H1 (cell line): ENCODE measurements at regions not wholly inside any gene's neighbourhood (a gene's known extent, or its start where the extent isn't known, plus 50 kb on each side); places are given as distances from the start of the nearest gene placed in this dataset.

Source experiments
- CTCF ChIA-PET: fragments of 300-600 bp; sonication (Branson Sonifier 250); formaldehyde crosslinking; loops from one replicate; lab custom pipeline; 2021; ENCODE audit not compliant: partially characterized antibody; lab: Charles Lee
- POLR2A ChIA-PET: fragments of 300-600 bp; sonication (Branson Sonifier 250); formaldehyde crosslinking; loops from one replicate; lab custom pipeline; 2021; ENCODE audit warnings: inconsistent platforms; ENCODE audit not compliant: partially characterized antibody; lab: Charles Lee
- DNase-seq, 2 experiments: peaks; one replicate each; pipeline versions ENCODE4 v3.0.0 to v3.0.0-alpha.2; 2010 to 2022; ENCODE audit warnings: low spot score in 2 of 2, low read depth in 1 of 2, mixed read lengths in 1 of 2
- FAIRE-seq: peaks from 2 replicates; lab custom pipeline; 2011; peaks lifted over from hg19 to GRCh38; lab: Jason Lieb, UNC
- H2AFZ ChIP-seq: 2 replicates; pipeline ENCODE4 v1.8.1; 2012; ENCODE audit warnings: low read length, inconsistent platforms
- H2AK5ac ChIP-seq: 2 replicates; pipeline ENCODE4 v1.6.1; 2013; ENCODE audit warnings: low read depth, low read length
- H2BK120ac ChIP-seq: replicated peaks from 2 replicates; pipeline ENCODE3; 2013; ENCODE audit warnings: low read depth, low read length, inconsistent platforms
- H2BK12ac ChIP-seq: 2 replicates; pipeline ENCODE4 v1.6.1; 2013; ENCODE audit warnings: low read depth, low read length
- H2BK15ac ChIP-seq: 2 replicates; pipeline ENCODE4 v1.6.1; 2013; ENCODE audit warnings: low read length
- H2BK20ac ChIP-seq: 2 replicates; pipeline ENCODE4 v1.6.1; 2013; ENCODE audit warnings: low read length
- H2BK5ac ChIP-seq: 2 replicates; pipeline ENCODE4 v1.6.1; 2013; ENCODE audit warnings: low read depth, low read length
- H3K14ac ChIP-seq: 2 replicates; pipeline ENCODE4 v1.6.1; 2013; ENCODE audit warnings: inconsistent platforms; ENCODE audit not compliant: insufficient read length
- H3K18ac ChIP-seq: 2 replicates; pipeline ENCODE4 v1.6.1; 2013; ENCODE audit warnings: low read length; ENCODE audit errors: extremely low read depth
- H3K23ac ChIP-seq: 2 replicates; pipeline ENCODE4 v1.6.1; 2013; ENCODE audit warnings: inconsistent platforms; ENCODE audit not compliant: insufficient read length
- H3K23me2 ChIP-seq: 2 replicates; pipeline ENCODE4 v1.6.1; 2013; ENCODE audit warnings: low read depth, low read length
- H3K27ac ChIP-seq: 2 replicates; pipeline ENCODE4 v1.6.1; 2011; ENCODE audit warnings: low read depth, low read length, inconsistent platforms
- H3K27me3 ChIP-seq, 4 experiments: replicated peaks in 1 of 4; 1 replicate in 1 of 4; 2 replicates in 3 of 4; pipeline versions ENCODE4 v1.6.1 to v1.8.1; 2011 to 2013; ENCODE audit warnings: low read length in 3 of 4, mild to moderate bottlenecking in 3 of 4, inconsistent platforms in 2 of 4, mixed read lengths in 2 of 4, moderate library complexity in 1 of 4; ENCODE audit not compliant: control insufficient read depth in 3 of 4, insufficient read depth in 3 of 4; ENCODE audit errors: extremely low read depth in 1 of 4
- H3K36me3 ChIP-seq, 4 experiments: 2 replicates each; pipeline versions ENCODE4 v1.6.1 to v1.8.1; 2011 to 2013; ENCODE audit warnings: mild to moderate bottlenecking in 4 of 4, low read length in 3 of 4, moderate library complexity in 2 of 4, control low read depth in 1 of 4, inconsistent platforms in 1 of 4; ENCODE audit not compliant: insufficient read depth in 4 of 4, control insufficient read depth in 2 of 4
- H3K4ac ChIP-seq: replicated peaks from 2 replicates; pipeline ENCODE3; 2013; ENCODE audit warnings: low read length, low read depth, mixed read lengths, inconsistent platforms; ENCODE audit not compliant: insufficient read length
- H3K4me1 ChIP-seq, 4 experiments: replicated peaks in 1 of 4; 1 replicate in 1 of 4; 2 replicates in 3 of 4; pipeline versions ENCODE4 v1.6.1 to v1.8.1; 2011 to 2013; ENCODE audit warnings: low read length in 3 of 4, inconsistent platforms in 2 of 4, mixed read lengths in 1 of 4; ENCODE audit not compliant: insufficient read depth in 4 of 4, control insufficient read depth in 3 of 4
- H3K4me2 ChIP-seq, 2 experiments: 2 replicates each; pipeline versions ENCODE4 v1.6.1 to v1.8.1; 2011 to 2013; ENCODE audit warnings: low read depth in 2 of 2, low read length in 2 of 2, control low read depth in 1 of 2, inconsistent platforms in 1 of 2, mild to moderate bottlenecking in 1 of 2; ENCODE audit not compliant: insufficient read depth in 1 of 2
- H3K4me3 ChIP-seq, 4 experiments: fragments of 200-600, 300-600 bp in 1 of 4; sonication (generic), shearing (Covaris generic), sonication (Bioruptor Twin) in 1 of 4; 2 replicates each; pipeline versions ENCODE4 v1.5.1 to v1.8.1; 2011 to 2016; ENCODE audit warnings: low read length in 4 of 4, low read depth in 3 of 4, control low read depth in 2 of 4, inconsistent platforms in 2 of 4, mild to moderate bottlenecking in 2 of 4, mixed read lengths in 1 of 4, moderate library complexity in 1 of 4; ENCODE audit not compliant: insufficient read depth in 2 of 4; ENCODE audit errors: extremely low read depth in 1 of 4
- H3K56ac ChIP-seq: replicated peaks from 2 replicates; pipeline ENCODE3; 2013; ENCODE audit warnings: low read depth, mild to moderate bottlenecking, mixed read lengths, low read length, inconsistent platforms; ENCODE audit not compliant: insufficient read length
- H3K79me1 ChIP-seq: 2 replicates; pipeline ENCODE4 v1.6.1; 2013; ENCODE audit warnings: low read depth, low read length, control low read depth
- H3K79me2 ChIP-seq, 2 experiments: 2 replicates each; pipeline versions ENCODE4 v1.6.1 to v1.8.1; 2012 to 2013; ENCODE audit warnings: low read length in 2 of 2, mild to moderate bottlenecking in 2 of 2, inconsistent platforms in 1 of 2; ENCODE audit not compliant: insufficient read depth in 2 of 2, control insufficient read depth in 1 of 2
- H3K9ac ChIP-seq, 4 experiments: replicated peaks in 1 of 4; 1 replicate in 1 of 4; 2 replicates in 3 of 4; pipeline versions ENCODE4 v1.6.1 to v1.8.1; 2011 to 2013; ENCODE audit warnings: low read depth in 3 of 4, low read length in 3 of 4, control low read depth in 2 of 4, mild to moderate bottlenecking in 2 of 4, moderate library complexity in 2 of 4, inconsistent platforms in 1 of 4; ENCODE audit errors: extremely low read depth in 1 of 4
- H3K9me3 ChIP-seq, 2 experiments: 2 replicates each; pipeline versions ENCODE4 v1.6.1 to v1.8.1; 2012 to 2013; ENCODE audit warnings: mild to moderate bottlenecking in 2 of 2, moderate library complexity in 2 of 2, control low read depth in 1 of 2, inconsistent platforms in 1 of 2, low read depth in 1 of 2, low read length in 1 of 2, mixed read lengths in 1 of 2; ENCODE audit not compliant: insufficient read depth in 2 of 2
- H4K20me1 ChIP-seq, 2 experiments: replicated peaks in 1 of 2; 2 replicates each; pipeline versions ENCODE3 to v1.8.1; 2011 to 2013; ENCODE audit warnings: inconsistent platforms in 2 of 2, low read length in 2 of 2, mild to moderate bottlenecking in 1 of 2; ENCODE audit not compliant: insufficient read depth in 2 of 2, control insufficient read depth in 1 of 2
- H4K5ac ChIP-seq: 2 replicates; pipeline ENCODE4 v1.6.1; 2013; ENCODE audit warnings: low read length, low read depth, mixed read lengths, inconsistent platforms; ENCODE audit not compliant: insufficient read length
- H4K8ac ChIP-seq: 2 replicates; pipeline ENCODE4 v1.8.0; 2013; ENCODE audit warnings: mild to moderate bottlenecking, moderate library complexity, low read length, inconsistent platforms; ENCODE audit not compliant: insufficient read depth; ENCODE audit errors: extremely low read depth
- H4K91ac ChIP-seq: replicated peaks from 2 replicates; pipeline ENCODE3; 2013; ENCODE audit warnings: low read length, mixed read lengths, inconsistent platforms; ENCODE audit not compliant: insufficient read length
- ATF3 ChIP-seq: IDR thresholded peaks from 2 replicates; pipeline ENCODE4 v1.6.1; 2011; ENCODE audit warnings: low read depth, mild to moderate bottlenecking, low read length; ENCODE audit not compliant: insufficient read depth
- CEBPB ChIP-seq: IDR thresholded peaks from 2 replicates; pipeline ENCODE4 v1.6.1; 2012; ENCODE audit warnings: low read depth, low read length
- CREB1 ChIP-seq: IDR thresholded peaks from 2 replicates; pipeline ENCODE4 v1.6.1; 2012; ENCODE audit warnings: inconsistent platforms
- EGR1 ChIP-seq: IDR thresholded peaks from 2 replicates; pipeline ENCODE4 v1.6.1; 2011; ENCODE audit warnings: low read depth, low read length, borderline replicate concordance
- KDM1A ChIP-seq: fragments of 200-600, 300-600 bp; sonication (generic); IDR thresholded peaks from 2 replicates; pipeline ENCODE4 v1.7.1; 2016; ENCODE audit warnings: mild to moderate bottlenecking, low read length, borderline replicate concordance
- KDM5A ChIP-seq: fragments of 200-600 bp; IDR thresholded peaks from 2 replicates; pipeline ENCODE4 v1.7.1; 2012; ENCODE audit warnings: mild to moderate bottlenecking, low read length, inconsistent platforms, mixed read lengths
- NRF1 ChIP-seq: IDR thresholded peaks from 2 replicates; pipeline ENCODE4 v1.6.1; 2011; ENCODE audit warnings: mild to moderate bottlenecking, low read depth, low read length, improper control_type of control experiment
- PHF8 ChIP-seq: fragments of 200-600 bp; sonication (generic); conservative IDR thresholded peaks from 2 replicates; pipeline ENCODE4 v1.7.1; 2012; ENCODE audit warnings: low read depth, mild to moderate bottlenecking, inconsistent platforms, low read length, moderate library complexity
- POU5F1 ChIP-seq: IDR thresholded peaks from 2 replicates; pipeline ENCODE4 v1.6.1; 2011; ENCODE audit warnings: low read depth, mild to moderate bottlenecking, low read length, moderate library complexity
- RFX5 ChIP-seq: IDR thresholded peaks from 2 replicates; pipeline ENCODE4 v1.6.1; 2011; ENCODE audit warnings: low read depth, low read length, improper control_type of control experiment, borderline replicate concordance
- RXRA ChIP-seq: IDR thresholded peaks from 2 replicates; pipeline ENCODE4 v1.6.1; 2011; ENCODE audit warnings: low read depth, mild to moderate bottlenecking, low read length, moderate library complexity; ENCODE audit not compliant: insufficient read depth
- SP1 ChIP-seq: IDR thresholded peaks from 2 replicates; pipeline ENCODE4 v1.6.1; 2011; ENCODE audit warnings: low read depth, low read length
- TBP ChIP-seq: IDR thresholded peaks from 2 replicates; pipeline ENCODE4 v1.6.1; 2011; ENCODE audit warnings: low read depth, low read length, improper control_type of control experiment
- WGBS, 2 experiments: shearing (Covaris generic) in 1 of 2; methylation state at CpG; one replicate each; pipeline versions ENCODE4 v1.1.6 to v1.1.7; 2013 to 2015; ENCODE audit warnings: low lambda C conversion rate in 2 of 2, mixed read lengths in 2 of 2, inconsistent platforms in 1 of 2, low coverage in 1 of 2, missing lambda C conversion rate in 1 of 2; ENCODE audit not compliant: insufficient replicate concordance in 2 of 2, insufficient coverage in 1 of 2, insufficient read length in 1 of 2; ENCODE audit errors: extremely low coverage in 1 of 2, missing lambda C conversion rate in 1 of 2; 5-methylcytosine and 5-hydroxymethylcytosine counted together

- Histone ChIP-seq H3K4me2 (no peak overlapping the region), H4K20me1 (no peaks in the 10 kb centered on the region), H3K4me1 (no peaks in the 10 kb centered on the region), H3K36me3 (no peaks in the 10 kb centered on the region), H3K23me2 (no peaks in the 10 kb centered on the region), H4K5ac (no peak overlapping the region), H4K8ac (no peak overlapping the region), H3K18ac (no peak overlapping the region), H2BK15ac (no peak overlapping the region), H4K91ac (no peak overlapping the region), H3K9ac (no peak overlapping the region), H2BK120ac (no peak overlapping the region), H3K56ac (no peak overlapping the region), H3K23ac (no peak overlapping the region), H3K79me2 (no peaks in the 10 kb centered on the region), H3K4me3 (no peak overlapping the region), H3K9me3 (peaks cover 5 to 6% of the 10 kb centered on the region in 2 experiments; a peak in 3 of 4 replicates), H3K4ac (no peak overlapping the region), H3K14ac (no peak overlapping the region), H3K27ac (no peak overlapping the region), H3K27me3 (no peaks in the 10 kb centered on the region), H2AK5ac (no peak overlapping the region), H2BK12ac (no peak overlapping the region), H2BK20ac (no peak overlapping the region), H2AFZ (no peak overlapping the region), H3K79me1 (no peaks in the 10 kb centered on the region), H2BK5ac (no peak overlapping the region)
- DNase-seq (no peak), FAIRE-seq (no peak)
- ChIA-PET POLR2A (no interaction called here), CTCF (interaction anchor here (0.5 to 0.7 kb wide), 3 partner anchors 16 to 446 kb away, joined by 3 read pairs; no protein-coding TSS in a partner anchor)
- 91% methylated on average over 4 of the region's 4 CpGs; no CpG with 5 or more reads in 1 of the 2 experiments for WGBS, 2 experiments
- TF ChIP-seq RFX5 = no peak
- no peak for TF ChIP-seq RXRA
- TF ChIP-seq EGR1 = no peak
- no peak for TF ChIP-seq SP1
- TF ChIP-seq CREB1 = no peak
- no peak for TF ChIP-seq ATF3
- no peak for TF ChIP-seq CEBPB
- no peak for TF ChIP-seq PHF8
- no peak for TF ChIP-seq NRF1
- no peak for TF ChIP-seq KDM1A
- TF ChIP-seq POU5F1 = no peak
- no peak for TF ChIP-seq KDM5A
- TF ChIP-seq TBP = no peak
Observed at GRCh38 chr15:81924729-81925128, 121.1 kb downstream of the MEX3B start.
